ENCODE measurements at regions not wholly inside any gene's neighbourhood (a gene's known extent, or its start where the extent isn't known, plus 50 kb on each side); places are given as distances from the start of the nearest gene placed in this dataset.

- DNase-seq (no peak), ATAC-seq (no peak)
- peaks cover 27% of the 10 kb centered on the region for H3K4me1 ChIP-seq
- no peaks in the 10 kb centered on the region for H3K36me3 ChIP-seq
- intact Hi-C loops (cut with DNase I), result no loop called here
- H3K27me3 ChIP-seq (ENCODE audit: low read depth), result no peaks in the 10 kb centered on the region
- peak overlapping the region; percentile 65 for H3K27ac ChIP-seq
- no peak for TF ChIP-seq CTCF (IDR thresholded peaks at IDR 0.05)
- no peak overlapping the region for H3K4me3 ChIP-seq
- no peaks in the 10 kb centered on the region for H3K9me3 ChIP-seq
These were observed 63.8 kb upstream of the XCR1 start for GRCh38 chr3:46091046-46091445.

- ATAC-seq (peak; percentile 19 to 23), DNase-seq (no peak)
- H3K4me3 ChIP-seq, result no peak overlapping the region
- peaks cover 27% of the 10 kb centered on the region for H3K4me1 ChIP-seq
- no peaks in the 10 kb centered on the region for H3K9me3 ChIP-seq
- H3K36me3 ChIP-seq, result no peaks in the 10 kb centered on the region
- no peaks in the 10 kb centered on the region for H3K27me3 ChIP-seq (ENCODE audit: low read depth)
- peak overlapping the region; percentile 76 for H3K27ac ChIP-seq
- intact Hi-C loops (cut with DNase I), result no loop called here
- no peak for TF ChIP-seq CTCF (IDR thresholded peaks at IDR 0.05)
These were observed 62.9 kb upstream of the XCR1 start for GRCh38 chr3:46090161-46090591.

- H3K36me3 ChIP-seq, result no peaks in the 10 kb centered on the region
- H3K27me3 ChIP-seq (ENCODE audit: low read depth), result no peaks in the 10 kb centered on the region
- TF ChIP-seq CTCF (IDR thresholded peaks at IDR 0.05), result no peak
- intact Hi-C loops (cut with DNase I), result loop anchor here (10.0 kb wide), 1 partner anchor 285 kb away; the partner anchor contains the start of gene CCR5
- H3K27ac ChIP-seq, result peak overlapping the region; percentile 76
- peak; percentile 85 to 94 for ATAC-seq
- no peak overlapping the region for H3K4me3 ChIP-seq
- peak; percentile 86 for DNase-seq
- no peaks in the 10 kb centered on the region for H3K9me3 ChIP-seq
- H3K4me1 ChIP-seq, result peaks cover 22% of the 10 kb centered on the region
These were observed 62.1 kb upstream of the XCR1 start for GRCh38 chr3:46089237-46090011.

- Histone ChIP-seq H3K36me3 (no peaks in the 10 kb centered on the region), H3K9me3 (no peaks in the 10 kb centered on the region), H3K4me1 (peaks cover 22% of the 10 kb centered on the region), H3K27ac (no peak overlapping the region), H3K4me3 (no peak overlapping the region), H3K27me3 (ENCODE audit: low read depth) (no peaks in the 10 kb centered on the region)
- ATAC-seq (peak in 1 of 2 donors; percentile 45), DNase-seq (peak; percentile 51)
- TF ChIP-seq CTCF (IDR thresholded peaks at IDR 0.05), result no peak
- intact Hi-C loops (cut with DNase I), result loop anchor here (10.0 kb wide), 1 partner anchor 287 kb away; the partner anchor contains the start of gene CCR5
These were observed 60.6 kb upstream of the XCR1 start for GRCh38 chr3:46087871-46088270.

- intact Hi-C loops (cut with DNase I), result loop anchor here (10.0 kb wide), 1 partner anchor 288 kb away; the partner anchor contains the start of gene CCR5
- no peak for ATAC-seq
These were observed 59.7 kb upstream of the XCR1 start for GRCh38 chr3:46086986-46087385.

More at GRCh38 chr3:46086986-46087385, 59.7 kb upstream of the XCR1 start:
- no peaks in the 10 kb centered on the region for H3K9me3 ChIP-seq
- H3K27ac ChIP-seq, result no peak overlapping the region
- no peak for TF ChIP-seq CTCF (IDR thresholded peaks at IDR 0.05)
- no peaks in the 10 kb centered on the region for H3K27me3 ChIP-seq (ENCODE audit: low read depth)
- DNase-seq, result no peak
- H3K4me3 ChIP-seq, result no peak overlapping the region
- H3K36me3 ChIP-seq, result no peaks in the 10 kb centered on the region
- peaks cover 22% of the 10 kb centered on the region for H3K4me1 ChIP-seq

Data from lower lobe of right lung (tissue), 2 donors.